ENCODE measurements at regions not wholly inside any gene's neighbourhood (a gene's known extent, or its start where the extent isn't known, plus 50 kb on each side); places are given as distances from the start of the nearest gene placed in this dataset.

DNA sequence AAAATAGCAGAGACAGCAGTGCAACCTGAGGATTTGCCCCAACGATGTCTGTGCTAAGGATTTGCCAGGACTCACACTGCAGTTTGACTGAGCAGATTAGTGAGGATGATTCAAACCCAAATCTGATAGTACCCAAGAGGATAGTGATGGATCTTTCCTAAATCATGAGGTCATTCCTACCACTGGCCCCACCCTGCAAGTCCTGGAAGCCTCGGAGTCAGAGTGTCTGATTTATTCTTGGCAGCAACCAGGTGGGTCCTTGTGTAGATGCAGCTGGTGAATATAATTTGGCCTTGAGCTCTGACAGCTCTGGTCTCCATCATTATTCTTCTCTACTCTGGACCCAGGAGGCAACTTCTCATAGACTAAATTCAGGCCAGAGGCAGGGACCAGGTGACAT, 179.3 kb upstream of the RAG2 start:
- Histone ChIP-seq H3K79me2 (ENCODE audit: insufficient read depth, low read length) (no peaks in the 10 kb centered on the region), H3K27me3 (ENCODE audit: control insufficient read depth in 1 of 2, insufficient read depth in 2 of 2, low read length in 2 of 2) (no peaks in the 10 kb centered on the region), H3K9me3 (ENCODE audit: low read length) (no peaks in the 10 kb centered on the region), H3K36me3 (replicated peaks in 1 of 2; ENCODE audit: control insufficient read depth in 1 of 2, insufficient read depth in 2 of 2, low read length in 2 of 2) (no peaks in the 10 kb centered on the region), H3K4me3 (replicated peaks in 1 of 3; ENCODE audit: insufficient read depth in 1 of 3, low read depth in 2 of 3, low read length in 3 of 3) (no peak overlapping the region), H3K27ac (ENCODE audit: extremely low read length, insufficient read depth, low read length) (no peak overlapping the region), H4K20me1 (ENCODE audit: insufficient read depth, low read length) (no peaks in the 10 kb centered on the region), H3K9ac (ENCODE audit: insufficient read depth, low read depth, low read length) (no peak overlapping the region), H2AFZ (ENCODE audit: low read length) (no peak overlapping the region), H3K4me2 (ENCODE audit: low read depth, low read length) (no peak overlapping the region), H3K4me1 (ENCODE audit: insufficient read depth, low read length) (no peaks in the 10 kb centered on the region)
- in situ Hi-C loops (cut with HindIII; ENCODE audit: extremely low pct_ligation_motif_present, low pct_unique_long_range_greater_than_20kb) (no loop called here), intact Hi-C loops (cut with micrococcal nuclease; ENCODE audit: unreplicated experiment) (no loop called here)
- DNase-seq (ENCODE audit: low spot score) (no peak), ATAC-seq (no peak), FAIRE-seq (no peak)
- BruUV-seq (replicated peaks) = no TSS peak
- POLR2A ChIA-PET = no interaction called here
- CTCF ChIA-PET (ENCODE audit: low intra/inter-chr PET ratio, low total read pairs) = no interaction called here
- 0% methylated on average over 2 of the region's 2 CpGs for WGBS (ENCODE audit: low lambda C conversion rate)
- TF ChIP-seq MYNN (CRISPR knock-in tag; IDR thresholded peaks at IDR 0.05; ENCODE audit: low read depth) = no peak
- no peak for TF ChIP-seq ZNF567 (CRISPR knock-in tag; IDR thresholded peaks at IDR 0.05; ENCODE audit: borderline replicate concordance)
- no peak for TF ChIP-seq HIVEP1 (CRISPR knock-in tag; IDR thresholded peaks at IDR 0.05)
- TF ChIP-seq ZNF768 (CRISPR knock-in tag; IDR thresholded peaks at IDR 0.05) = no peak
- TF ChIP-seq, protein P1, sequence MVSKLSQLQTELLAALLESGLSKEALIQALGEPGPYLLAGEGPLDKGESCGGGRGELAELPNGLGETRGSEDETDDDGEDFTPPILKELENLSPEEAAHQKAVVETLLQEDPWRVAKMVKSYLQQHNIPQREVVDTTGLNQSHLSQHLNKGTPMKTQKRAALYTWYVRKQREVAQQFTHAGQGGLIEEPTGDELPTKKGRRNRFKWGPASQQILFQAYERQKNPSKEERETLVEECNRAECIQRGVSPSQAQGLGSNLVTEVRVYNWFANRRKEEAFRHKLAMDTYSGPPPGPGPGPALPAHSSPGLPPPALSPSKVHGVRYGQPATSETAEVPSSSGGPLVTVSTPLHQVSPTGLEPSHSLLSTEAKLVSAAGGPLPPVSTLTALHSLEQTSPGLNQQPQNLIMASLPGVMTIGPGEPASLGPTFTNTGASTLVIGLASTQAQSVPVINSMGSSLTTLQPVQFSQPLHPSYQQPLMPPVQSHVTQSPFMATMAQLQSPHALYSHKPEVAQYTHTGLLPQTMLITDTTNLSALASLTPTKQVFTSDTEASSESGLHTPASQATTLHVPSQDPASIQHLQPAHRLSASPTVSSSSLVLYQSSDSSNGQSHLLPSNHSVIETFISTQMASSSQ (IDR thresholded peaks at IDR 0.05; ENCODE audit: low read depth) = no peak
- TF ChIP-seq, protein P1 (CRISPR knock-in tag; IDR thresholded peaks at IDR 0.05; ENCODE audit: borderline replicate concordance) = no peak
- TF ChIP-seq ATF7 (IDR thresholded peaks at IDR 0.05) = peak; percentile 4; the same call in 1 of the 2 replicates
- no peak for TF ChIP-seq ATF7 (CRISPR knock-in tag; IDR thresholded peaks at IDR 0.05)
- no peak for TF ChIP-seq ZNF431 (CRISPR knock-in tag; IDR thresholded peaks at IDR 0.05; ENCODE audit: borderline replicate concordance, low read depth)

Data from HepG2 (cell line).